ENCODE measurements at regions not wholly inside any gene's neighbourhood (a gene's known extent, or its start where the extent isn't known, plus 50 kb on each side); places are given as distances from the start of the nearest gene placed in this dataset.

DNA sequence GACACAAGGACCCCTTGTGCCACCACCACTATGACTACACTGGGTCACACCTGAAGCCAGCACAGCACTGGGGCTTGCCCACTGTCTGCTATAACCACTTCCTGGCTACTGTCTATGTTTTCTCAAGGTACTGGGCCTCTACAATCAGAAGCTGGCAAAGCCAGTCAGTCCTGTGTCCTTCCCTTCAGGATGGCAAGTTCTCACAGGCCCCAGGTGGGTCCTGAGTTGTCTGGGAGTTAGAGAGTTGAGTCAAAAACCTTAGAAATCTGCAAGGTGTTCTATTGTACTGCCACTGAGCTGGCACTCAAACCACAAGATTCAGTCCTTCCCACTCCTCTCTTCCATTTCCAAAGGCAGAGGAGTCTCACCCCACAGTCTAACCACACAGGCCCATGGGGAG, 705.5 kb downstream of the IPMK start:
- TF ChIP-seq, protein P1, sequence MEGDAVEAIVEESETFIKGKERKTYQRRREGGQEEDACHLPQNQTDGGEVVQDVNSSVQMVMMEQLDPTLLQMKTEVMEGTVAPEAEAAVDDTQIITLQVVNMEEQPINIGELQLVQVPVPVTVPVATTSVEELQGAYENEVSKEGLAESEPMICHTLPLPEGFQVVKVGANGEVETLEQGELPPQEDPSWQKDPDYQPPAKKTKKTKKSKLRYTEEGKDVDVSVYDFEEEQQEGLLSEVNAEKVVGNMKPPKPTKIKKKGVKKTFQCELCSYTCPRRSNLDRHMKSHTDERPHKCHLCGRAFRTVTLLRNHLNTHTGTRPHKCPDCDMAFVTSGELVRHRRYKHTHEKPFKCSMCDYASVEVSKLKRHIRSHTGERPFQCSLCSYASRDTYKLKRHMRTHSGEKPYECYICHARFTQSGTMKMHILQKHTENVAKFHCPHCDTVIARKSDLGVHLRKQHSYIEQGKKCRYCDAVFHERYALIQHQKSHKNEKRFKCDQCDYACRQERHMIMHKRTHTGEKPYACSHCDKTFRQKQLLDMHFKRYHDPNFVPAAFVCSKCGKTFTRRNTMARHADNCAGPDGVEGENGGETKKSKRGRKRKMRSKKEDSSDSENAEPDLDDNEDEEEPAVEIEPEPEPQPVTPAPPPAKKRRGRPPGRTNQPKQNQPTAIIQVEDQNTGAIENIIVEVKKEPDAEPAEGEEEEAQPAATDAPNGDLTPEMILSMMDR (IDR thresholded peaks at IDR 0.05; ENCODE audit: poor library complexity), result no peak
- TF ChIP-seq EZH2phosphoT487 (IDR thresholded peaks at IDR 0.05; ENCODE audit: low read depth, severe bottlenecking, unreplicated experiment), result no peak

Data from hepatocyte (in vitro differentiated cells).